Cerebellar cortex (tissue), 1 donor: ENCODE measurements at regions not wholly inside any gene's neighbourhood (a gene's known extent, or its start where the extent isn't known, plus 50 kb on each side); places are given as distances from the start of the nearest gene placed in this dataset.
"Not testable (repeated sequence)": the region's sequence is repeated elsewhere in the genome, so short reads cannot be mapped to it uniquely, and the experiment has no call there.

Experiments used
- DNase-seq: peaks from one replicate; pipeline ENCODE4 v3.0.0-alpha.2; 2015; ENCODE audit warnings: low spot score

DNA sequence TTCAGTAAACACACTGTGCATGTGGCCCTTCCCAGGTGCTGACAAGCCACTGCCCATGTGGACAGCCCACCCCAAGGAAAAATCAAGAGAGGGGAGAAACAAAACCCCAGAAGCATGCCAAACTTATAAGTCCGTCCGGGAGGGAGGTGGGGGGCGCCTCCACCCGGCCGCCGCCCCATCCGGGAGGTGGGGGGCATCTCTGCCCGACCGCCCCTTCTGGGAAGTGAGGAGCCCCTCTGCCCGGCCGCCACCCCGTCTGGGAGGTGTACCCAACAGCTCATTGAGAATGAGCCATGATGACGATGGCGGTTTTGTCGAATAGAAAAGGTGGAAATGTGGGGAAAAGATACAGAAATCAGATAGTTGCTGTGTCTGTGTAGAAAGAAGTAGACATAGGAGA, 53.8 kb upstream of the C2CD4B start:
- no peak for DNase-seq

DNA sequence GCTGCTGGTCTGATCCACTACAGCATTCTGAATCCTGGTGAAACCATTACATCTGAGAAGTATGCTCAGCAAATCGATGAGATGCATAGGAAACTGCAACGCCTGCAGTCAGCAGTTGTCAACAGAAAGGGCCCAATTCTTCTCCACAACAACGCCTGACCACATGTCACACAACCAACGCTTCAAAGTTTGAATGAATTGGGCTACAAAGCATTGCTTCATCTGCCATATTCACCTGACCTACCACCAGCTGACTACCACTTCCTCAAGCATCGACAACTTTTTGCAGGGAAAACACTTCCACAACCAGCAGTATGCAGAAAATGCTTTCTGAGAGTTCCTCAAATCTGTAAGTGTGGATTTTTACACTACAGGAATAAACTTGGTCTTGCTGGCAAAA, 54.7 kb upstream of the C2CD4B start:
- no peak for DNase-seq

GRCh38 chr15:62223020-62223419, 57.9 kb upstream of the C2CD4B start:
- DNase-seq: no peak

- DNase-seq: no peak
These were observed 63.5 kb upstream of the C2CD4B start for GRCh38 chr15:62228604-62229003.

DNA sequence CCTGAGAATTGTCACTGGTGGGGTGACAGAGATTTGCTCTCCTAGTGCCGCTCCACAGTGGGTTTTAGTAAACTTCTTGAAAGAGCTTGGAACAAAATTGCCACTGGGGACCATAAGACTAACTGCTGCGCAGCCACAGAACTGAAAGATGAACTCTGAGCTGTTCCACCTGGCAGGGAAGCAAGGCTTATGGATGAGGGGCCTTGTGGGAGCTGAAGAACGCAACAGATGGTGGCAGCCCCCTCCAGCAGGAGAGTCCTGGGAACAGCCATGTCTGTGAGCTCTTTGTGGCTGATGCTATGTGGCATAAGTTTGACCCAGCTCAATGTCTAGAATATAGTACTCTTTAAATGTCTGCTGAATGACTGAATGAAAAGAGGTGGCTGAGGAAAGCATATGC, 66.8 kb upstream of the C2CD4B start:
- no peak for DNase-seq

- no peak for DNase-seq
These were observed 75.3 kb upstream of the C2CD4B start for GRCh38 chr15:62240121-62241096.

GRCh38 chr15:62241135-62241770, 76.2 kb upstream of the C2CD4B start:
- peak; percentile 10 for DNase-seq

DNA sequence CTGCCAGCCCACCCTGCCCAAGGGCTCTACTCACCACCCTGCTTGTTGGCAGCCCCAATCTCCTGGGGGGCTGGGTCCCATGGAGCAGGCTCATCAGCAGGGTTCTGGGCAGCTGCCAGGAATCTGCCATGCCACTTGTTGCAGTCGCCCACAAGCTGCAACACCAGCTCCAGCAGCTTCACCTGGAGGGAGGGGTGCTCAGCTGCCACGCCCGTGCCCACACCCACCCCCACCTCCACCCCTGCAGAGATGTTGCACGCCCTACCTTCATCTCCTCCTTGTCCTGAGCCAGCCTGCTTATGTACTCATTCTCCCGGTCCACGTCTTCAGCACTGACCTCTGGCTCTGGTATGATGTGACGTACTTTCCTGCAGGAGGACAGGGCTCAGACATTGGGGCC, 77.9 kb upstream of the C2CD4B start:
- no peak for DNase-seq

- no peak for DNase-seq
These were observed 79.7 kb upstream of the C2CD4B start for GRCh38 chr15:62244762-62245161.

GRCh38 chr15:62248277-62248984, 83.3 kb upstream of the C2CD4B start:
- DNase-seq: no peak

- no peak for DNase-seq
These were observed 84.4 kb upstream of the C2CD4B start for GRCh38 chr15:62249501-62249900.

- DNase-seq: peak; percentile 74
These were observed 85.1 kb upstream of the C2CD4B start for GRCh38 chr15:62250186-62250585.

- no peak for DNase-seq
These were observed 85.9 kb upstream of the C2CD4B start for GRCh38 chr15:62250978-62251377.

- no peak for DNase-seq
These were observed 88.2 kb upstream of the C2CD4B start for GRCh38 chr15:62253294-62253693.

DNA sequence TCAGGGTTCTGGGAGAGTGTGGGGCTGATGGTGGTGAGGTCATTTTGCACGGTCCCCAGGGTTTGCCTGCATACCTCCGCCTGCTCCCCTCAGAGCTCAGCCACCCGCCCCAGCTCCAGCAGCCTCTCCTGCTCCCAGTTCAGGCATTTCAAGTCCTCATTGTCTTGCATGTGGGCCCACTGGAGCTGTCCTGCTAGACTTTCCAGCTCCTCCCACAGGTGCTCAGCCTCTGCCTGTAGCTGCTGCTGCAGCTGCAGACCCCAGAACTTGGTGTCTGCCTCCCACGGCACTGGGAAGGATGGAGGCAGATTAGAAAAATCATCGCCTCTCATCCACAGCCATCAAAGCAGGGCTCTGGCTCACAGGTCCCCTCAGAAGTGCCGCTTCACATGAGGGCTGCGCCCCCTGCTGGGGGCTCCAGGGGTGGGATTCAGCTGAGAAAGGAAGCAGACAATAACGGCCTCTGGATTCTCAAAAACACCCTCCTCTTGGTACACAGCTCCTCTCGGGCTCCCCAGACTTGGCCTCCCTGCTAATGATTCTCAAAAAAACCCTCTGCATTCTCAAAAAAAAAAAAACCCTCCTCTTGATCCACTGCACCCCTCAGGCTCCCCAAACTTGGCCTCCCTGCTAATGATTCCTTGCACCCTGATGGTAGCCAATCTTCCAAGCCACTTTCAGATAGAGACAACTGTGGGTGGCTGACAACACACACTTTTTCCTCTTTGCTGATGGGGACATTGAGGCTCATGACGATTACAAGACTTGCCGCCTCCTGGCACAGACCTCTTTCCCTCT, 89.3 kb upstream of the C2CD4B start:
- DNase-seq: peak; percentile 34

GRCh38 chr15:62256430-62256829, 91.3 kb upstream of the C2CD4B start:
- not testable (repeated sequence) for DNase-seq

- no peak for DNase-seq
These were observed 93.0 kb upstream of the C2CD4B start for GRCh38 chr15:62257996-62258521.

GRCh38 chr15:62262305-62262941, 97.3 kb upstream of the C2CD4B start:
- DNase-seq: no peak

GRCh38 chr15:62264196-62264595, 99.1 kb upstream of the C2CD4B start:
- DNase-seq: no peak

DNA sequence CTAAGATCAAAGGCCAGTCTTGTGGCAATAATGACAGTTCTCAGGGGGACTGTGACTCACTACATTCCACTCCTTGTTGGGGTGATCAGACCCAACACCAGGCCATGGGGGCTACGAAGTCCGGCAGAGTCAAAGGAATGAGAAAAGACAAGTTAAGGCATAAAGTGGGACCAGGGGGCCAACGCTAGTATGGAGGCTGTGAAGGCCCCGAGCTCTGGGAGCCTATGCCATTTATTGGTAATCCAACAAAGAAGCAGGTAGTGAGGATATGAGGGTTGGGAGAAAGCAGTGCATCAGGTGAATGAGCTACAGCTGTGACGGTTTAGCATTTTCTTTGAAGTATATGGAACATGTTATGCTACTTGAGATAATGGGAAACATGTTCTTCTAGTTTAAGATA, 104.4 kb upstream of the C2CD4B start:
- no peak for DNase-seq
